Tongue (tissue), 1 donor: ENCODE measurements at regions not wholly inside any gene's neighbourhood (a gene's known extent, or its start where the extent isn't known, plus 50 kb on each side); places are given as distances from the start of the nearest gene placed in this dataset.

Experiments
- DNase-seq: peaks from one replicate; pipeline ENCODE4 v3.0.0-alpha.2; 2015

- no peak for DNase-seq
Measured at GRCh38 chr16:79497606-79498350, 102.8 kb downstream of the MAF start.

GRCh38 chr16:79493911-79494310 lies 106.6 kb downstream of the MAF start:
- no peak for DNase-seq

GRCh38 chr16:79492036-79492435 lies 108.5 kb downstream of the MAF start:
- no peak for DNase-seq

GRCh38 chr16:79485020-79485419 lies 115.5 kb downstream of the MAF start:
- no peak for DNase-seq

- DNase-seq: no peak
Measured at GRCh38 chr16:79484237-79484636, 116.3 kb downstream of the MAF start.

GRCh38 chr16:79483336-79483735 lies 117.2 kb downstream of the MAF start:
- DNase-seq: no peak

- no peak for DNase-seq
Measured at GRCh38 chr16:79482011-79482410, 118.5 kb downstream of the MAF start.

- DNase-seq: no peak
Measured at GRCh38 chr16:79480929-79481328, 119.6 kb downstream of the MAF start.

- DNase-seq: no peak
Measured at GRCh38 chr16:79480056-79480455, 120.5 kb downstream of the MAF start.

- DNase-seq: no peak
Measured at GRCh38 chr16:79476580-79476979, 124.0 kb downstream of the MAF start.

- no peak for DNase-seq
Measured at GRCh38 chr16:79475841-79476240, 124.7 kb downstream of the MAF start.

- DNase-seq: no peak
Measured at GRCh38 chr16:79473456-79473855, 127.1 kb downstream of the MAF start.

GRCh38 chr16:79472426-79472825 lies 128.1 kb downstream of the MAF start:
- no peak for DNase-seq

GRCh38 chr16:79469999-79470398 lies 130.5 kb downstream of the MAF start:
- DNase-seq: no peak

- DNase-seq: no peak
Measured at GRCh38 chr16:79468631-79469030, 131.9 kb downstream of the MAF start.

- DNase-seq: no peak
Measured at GRCh38 chr16:79468121-79468552, 132.4 kb downstream of the MAF start.

GRCh38 chr16:79466111-79466510 lies 134.4 kb downstream of the MAF start:
- DNase-seq: no peak

GRCh38 chr16:79463841-79464240 lies 136.7 kb downstream of the MAF start:
- DNase-seq: no peak

GRCh38 chr16:79456036-79456435 lies 144.5 kb downstream of the MAF start:
- no peak for DNase-seq

- DNase-seq: no peak
Measured at GRCh38 chr16:79452671-79453070, 147.9 kb downstream of the MAF start.

- DNase-seq: no peak
Measured at GRCh38 chr16:79451196-79451816, 149.2 kb downstream of the MAF start.

GRCh38 chr16:79449900-79450299 lies 150.6 kb downstream of the MAF start:
- no peak for DNase-seq

- no peak for DNase-seq
Measured at GRCh38 chr16:79449067-79449769, 151.3 kb downstream of the MAF start.

GRCh38 chr16:79444572-79444971 lies 156.0 kb downstream of the MAF start:
- DNase-seq: no peak
